Nephron progenitor cell (in vitro differentiated cells): ENCODE measurements at regions not wholly inside any gene's neighbourhood (a gene's known extent, or its start where the extent isn't known, plus 50 kb on each side); places are given as distances from the start of the nearest gene placed in this dataset.

Source experiments
- DNase-seq: peaks from one replicate; pipeline ENCODE4 v3.0.0; 2021
- H3K27ac Mint-ChIP-seq: 2 replicates; pipeline ENCODE4 v1.8.0; 2021; ENCODE audit warnings: mild to moderate bottlenecking, moderate library complexity, mixed read lengths
- H3K27me3 Mint-ChIP-seq: 2 replicates; pipeline ENCODE4 v1.8.0; 2021; ENCODE audit warnings: mild to moderate bottlenecking, low read depth, mixed read lengths; ENCODE audit not compliant: poor library complexity
- H3K36me3 Mint-ChIP-seq: 2 replicates; pipeline ENCODE4 v1.8.0; 2021; ENCODE audit warnings: low read depth, mixed read lengths
- H3K4me1 Mint-ChIP-seq: 2 replicates; pipeline ENCODE4 v1.8.0; 2021; ENCODE audit warnings: mixed read lengths
- H3K4me3 Mint-ChIP-seq: 2 replicates; pipeline ENCODE4 v1.8.0; 2021; ENCODE audit warnings: mild to moderate bottlenecking, moderate library complexity, mixed read lengths
- H3K9me3 Mint-ChIP-seq: 2 replicates; pipeline ENCODE4 v1.8.0; 2021; ENCODE audit warnings: mild to moderate bottlenecking, moderate library complexity, mixed read lengths
- CTCF ChIP-seq: fragments of 200-600 bp; sonication (generic); IDR thresholded peaks from 2 replicates; pipeline ENCODE4 v1.5.0; 2021; ENCODE audit warnings: antibody characterized with exemption

- Mint-ChIP-seq H3K4me3 (no peak overlapping the region), H3K4me1 (peaks cover 13% of the 10 kb centered on the region), H3K27ac (no peak overlapping the region), H3K36me3 (no peaks in the 10 kb centered on the region), H3K9me3 (peaks cover 18% of the 10 kb centered on the region), H3K27me3 (peaks cover 20% of the 10 kb centered on the region)
- peak; percentile 75 for TF ChIP-seq CTCF
- peak; percentile 48 for DNase-seq
These were observed 137.7 kb downstream of the SPTSSA start for GRCh38 chr14:34324363-34324795.

GRCh38 chr14:34322940-34323418 lies 139.1 kb downstream of the SPTSSA start:
- peaks cover 15% of the 10 kb centered on the region for H3K27me3 Mint-ChIP-seq
- peaks cover 13% of the 10 kb centered on the region for H3K4me1 Mint-ChIP-seq
- peaks cover 22% of the 10 kb centered on the region for H3K9me3 Mint-ChIP-seq
- peak; percentile 79 for DNase-seq
- H3K4me3 Mint-ChIP-seq: no peak overlapping the region
- TF ChIP-seq CTCF: peak; percentile 73
- H3K27ac Mint-ChIP-seq: no peak overlapping the region
- H3K36me3 Mint-ChIP-seq: no peaks in the 10 kb centered on the region

- no peaks in the 10 kb centered on the region for H3K36me3 Mint-ChIP-seq
- H3K9me3 Mint-ChIP-seq: peaks cover 22% of the 10 kb centered on the region
- DNase-seq: no peak
- H3K4me3 Mint-ChIP-seq: no peak overlapping the region
- TF ChIP-seq CTCF: no peak
- no peak overlapping the region for H3K27ac Mint-ChIP-seq
- H3K27me3 Mint-ChIP-seq: peaks cover 11% of the 10 kb centered on the region
- H3K4me1 Mint-ChIP-seq: no peaks in the 10 kb centered on the region
These were observed 142.9 kb downstream of the SPTSSA start for GRCh38 chr14:34319140-34319539.

GRCh38 chr14:34318014-34318413 lies 144.0 kb downstream of the SPTSSA start:
- Mint-ChIP-seq H3K9me3 (peaks cover 22% of the 10 kb centered on the region), H3K4me1 (no peaks in the 10 kb centered on the region), H3K27ac (no peak overlapping the region), H3K4me3 (no peak overlapping the region), H3K36me3 (no peaks in the 10 kb centered on the region), H3K27me3 (peaks cover 12% of the 10 kb centered on the region)
- DNase-seq: no peak
- TF ChIP-seq CTCF: no peak

- Mint-ChIP-seq H3K27ac (no peak overlapping the region), H3K4me3 (no peak overlapping the region), H3K27me3 (peaks cover 12% of the 10 kb centered on the region), H3K9me3 (no peaks in the 10 kb centered on the region), H3K4me1 (no peaks in the 10 kb centered on the region), H3K36me3 (no peaks in the 10 kb centered on the region)
- no peak for DNase-seq
- no peak for TF ChIP-seq CTCF
These were observed 151.3 kb downstream of the SPTSSA start for GRCh38 chr14:34310724-34311123.

GRCh38 chr14:34303811-34304210 lies 158.2 kb downstream of the SPTSSA start:
- Mint-ChIP-seq H3K9me3 (peaks cover 8% of the 10 kb centered on the region), H3K27me3 (peaks cover 3% of the 10 kb centered on the region), H3K4me3 (no peak overlapping the region), H3K27ac (peak overlapping the region; percentile 57), H3K4me1 (peaks cover 43% of the 10 kb centered on the region), H3K36me3 (peaks cover 6% of the 10 kb centered on the region)
- no peak for DNase-seq
- TF ChIP-seq CTCF: no peak
